IPS-NIHi11 (cell line): ENCODE measurements at regions not wholly inside any gene's neighbourhood (a gene's known extent, or its start where the extent isn't known, plus 50 kb on each side); places are given as distances from the start of the nearest gene placed in this dataset.
A peak's percentile ranks its signal among the peaks of the same experiment; 100 is the strongest.
"Not testable (repeated sequence)": the region's sequence is repeated elsewhere in the genome, so short reads cannot be mapped to it uniquely, and the experiment has no call there.

Experiments
- DNase-seq: peaks from one replicate; pipeline ENCODE4 v3.0.0; 2012; ENCODE audit warnings: mixed read lengths, low spot score

DNA sequence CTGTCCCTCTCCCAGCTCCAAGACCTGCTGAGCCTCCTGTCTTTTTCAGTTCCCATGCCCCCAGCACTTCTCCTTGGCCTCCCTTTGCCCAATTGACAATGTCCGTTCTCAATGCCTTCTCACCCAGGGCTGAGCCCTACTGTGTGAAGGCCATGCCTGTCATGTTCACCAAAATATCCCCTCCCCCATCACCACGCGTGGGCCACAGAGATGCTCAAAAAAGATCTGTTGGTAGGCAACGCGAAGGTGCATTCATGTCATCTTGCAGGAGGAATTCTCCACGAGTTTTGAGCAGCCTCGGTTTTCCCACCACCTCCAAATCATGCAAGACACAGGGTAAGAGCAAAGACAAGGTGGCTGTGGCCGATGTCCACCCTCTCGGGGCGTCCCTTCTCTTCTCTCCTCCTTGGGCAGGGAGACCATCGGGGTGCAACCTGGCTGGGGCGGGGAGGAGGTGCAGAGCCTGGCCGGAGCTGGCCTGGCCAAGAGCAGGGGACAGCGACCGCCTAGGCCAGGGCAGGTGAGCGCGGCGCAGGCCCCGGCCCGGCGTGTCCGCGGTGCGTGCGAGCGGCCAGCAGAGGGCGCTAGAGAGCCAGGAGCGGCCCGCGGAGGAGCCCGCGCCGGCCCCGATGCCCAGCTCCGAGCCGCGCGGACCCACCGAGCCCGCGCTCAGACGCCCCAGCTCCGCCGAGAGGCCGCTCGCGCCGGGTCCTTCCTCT is 56.3 kb upstream of the KRTAP5-11 start:
- peak; percentile 81 for DNase-seq

DNA sequence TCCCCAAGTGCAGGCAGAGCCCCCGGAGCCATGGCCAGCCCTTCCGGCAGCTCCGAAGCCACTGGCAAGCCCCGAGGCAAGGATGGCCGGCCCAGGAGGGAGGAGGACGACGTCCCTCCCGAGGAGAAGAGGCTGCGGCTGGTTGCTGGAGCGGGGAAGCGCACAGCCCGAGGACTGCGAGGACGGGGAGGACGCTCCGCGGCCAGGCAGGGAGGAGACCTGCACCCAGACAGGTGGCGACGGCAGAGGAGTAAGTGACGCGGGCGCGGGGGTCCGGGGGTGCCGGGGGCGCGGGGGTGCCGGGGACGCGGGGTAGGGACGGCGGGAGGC is 56.8 kb upstream of the KRTAP5-11 start:
- DNase-seq: peak; percentile 25

DNA sequence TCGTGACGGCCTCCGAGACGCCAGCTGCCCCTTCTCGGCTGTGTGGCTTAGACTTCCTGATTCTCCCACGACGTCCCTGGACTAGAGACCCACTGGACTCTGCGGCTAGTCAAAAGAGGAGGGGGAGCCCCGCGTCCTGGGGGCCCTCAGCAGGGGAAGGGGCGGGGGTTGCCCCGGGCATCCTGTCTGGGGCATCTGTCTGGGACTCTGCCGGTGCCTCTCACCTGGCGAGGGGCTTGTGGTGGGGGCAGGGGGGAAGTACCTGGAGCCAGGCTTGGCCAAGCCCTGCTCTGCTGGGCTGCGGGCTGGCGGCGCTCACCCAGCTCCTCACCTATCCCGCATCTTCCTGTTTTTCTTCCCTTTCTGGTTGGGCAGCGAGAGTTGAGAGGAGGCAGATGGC is 57.2 kb upstream of the KRTAP5-11 start:
- not testable (repeated sequence) for DNase-seq

DNA sequence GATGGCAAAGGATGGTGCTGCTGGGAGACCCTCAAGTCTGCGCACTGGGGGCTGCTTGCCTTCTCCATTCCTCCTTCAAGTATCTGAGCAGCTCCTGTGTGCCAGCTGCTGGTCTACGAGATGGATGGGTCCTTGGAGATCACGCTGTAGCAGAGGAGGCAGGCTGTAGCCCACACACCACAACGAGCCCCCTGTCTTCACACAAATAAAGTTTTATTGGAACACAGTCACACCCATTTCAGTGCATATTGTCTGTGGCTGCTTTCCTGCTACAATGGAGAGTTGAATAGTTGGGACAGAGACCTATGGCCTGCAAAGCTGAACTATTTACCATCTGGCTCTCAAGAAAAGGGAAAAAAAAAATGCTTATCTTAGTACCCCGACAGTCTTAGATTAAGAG is 64.4 kb upstream of the KRTAP5-11 start:
- not testable (repeated sequence) for DNase-seq

DNA sequence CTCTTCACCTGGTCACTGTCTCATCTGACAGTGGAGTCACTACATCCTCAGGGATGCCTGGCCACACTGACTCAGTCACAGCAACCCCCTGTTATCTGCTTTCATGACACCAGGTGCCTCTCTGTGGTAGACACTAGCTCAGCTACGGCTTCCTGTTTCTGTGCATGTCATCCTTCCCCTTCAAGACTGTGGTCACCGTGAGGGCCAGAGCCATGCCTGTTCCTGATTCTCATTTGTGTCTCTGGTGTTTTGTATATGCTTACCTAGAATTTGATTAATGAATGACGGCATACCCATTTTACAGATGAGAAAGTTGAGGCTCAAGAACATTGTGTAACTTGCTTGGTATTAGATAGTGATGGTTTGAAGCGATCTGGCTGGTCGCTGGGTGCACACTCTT is 70.3 kb upstream of the KRTAP5-11 start:
- DNase-seq: not testable (repeated sequence)

DNA sequence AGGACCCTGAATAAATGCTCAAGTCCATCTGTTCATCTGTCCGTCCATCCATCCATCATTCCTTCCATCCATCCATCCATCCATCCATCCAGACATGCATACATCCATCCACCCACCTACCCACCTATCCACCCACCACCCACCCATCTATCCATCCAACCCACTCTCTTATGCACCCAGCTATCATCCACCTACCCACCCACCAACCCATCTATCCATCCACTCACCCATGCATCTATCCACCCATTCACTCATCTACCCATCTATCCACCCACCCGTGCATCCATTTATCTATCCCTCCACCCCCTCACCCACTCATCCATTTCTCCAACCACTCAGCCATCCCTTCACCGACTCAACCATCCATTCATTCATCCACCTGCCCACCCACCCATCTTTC is 71.7 kb upstream of the KRTAP5-11 start:
- DNase-seq: not testable (repeated sequence)

DNA sequence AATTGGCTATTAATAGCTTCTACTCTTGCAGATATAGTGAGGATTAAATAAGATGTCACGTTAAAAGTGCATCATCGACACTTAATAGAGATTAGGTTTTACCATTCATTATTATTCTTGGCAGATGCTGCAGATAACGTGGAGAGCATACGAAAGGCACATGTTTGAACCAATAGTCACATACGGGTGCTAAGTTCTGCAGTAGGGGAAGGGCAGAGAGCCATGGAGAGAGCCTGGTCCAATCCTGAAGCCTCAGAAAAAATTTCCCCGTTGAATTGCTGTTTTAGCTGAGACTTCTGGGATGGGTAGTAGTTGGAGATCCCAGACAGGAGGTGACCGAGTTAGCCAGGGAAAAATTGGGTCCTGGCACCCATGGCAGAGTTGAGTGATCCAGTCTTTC is 72.4 kb upstream of the KRTAP5-11 start:
- not testable (repeated sequence) for DNase-seq

DNA sequence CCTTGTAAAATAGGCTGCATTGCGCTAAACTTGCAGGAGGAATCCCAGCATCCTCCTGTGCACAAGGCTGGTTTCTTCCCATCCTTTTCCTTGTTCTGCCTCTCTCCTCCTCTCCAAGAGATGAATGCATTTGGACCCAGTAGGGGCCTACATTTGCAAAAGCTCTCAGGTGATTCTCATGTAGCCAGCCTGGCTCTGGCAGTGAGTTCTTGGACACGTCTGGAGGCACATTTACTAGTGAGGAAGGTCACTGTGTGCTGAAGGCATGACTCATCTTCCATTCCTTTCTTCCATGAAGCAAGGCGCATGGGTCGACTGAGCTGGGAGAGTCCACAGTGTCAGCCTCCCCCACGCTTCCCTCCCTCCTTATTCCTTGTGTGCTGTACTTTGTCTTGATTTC is 73.8 kb upstream of the KRTAP5-11 start:
- DNase-seq: not testable (repeated sequence)

DNA sequence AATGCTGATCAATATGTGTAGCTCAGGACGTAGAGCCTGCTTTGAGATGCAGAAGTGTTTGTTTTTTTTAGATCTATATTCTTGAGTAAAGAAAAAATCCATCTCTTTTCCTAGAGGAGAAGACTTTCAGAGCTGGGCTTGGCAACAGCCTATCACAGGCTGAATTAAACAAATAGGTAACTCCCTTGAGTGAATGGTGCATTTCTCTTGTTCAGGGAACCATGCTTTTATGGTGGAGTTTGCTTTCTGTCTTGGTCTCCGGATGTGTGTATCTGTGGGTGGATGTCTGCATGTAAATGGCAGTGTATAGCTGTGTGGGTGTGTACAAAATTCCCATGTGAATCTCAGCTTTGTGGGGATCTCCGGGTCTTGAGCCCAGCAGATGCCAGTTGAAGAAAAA is 82.3 kb upstream of the KRTAP5-11 start:
- DNase-seq: not testable (repeated sequence)

DNA sequence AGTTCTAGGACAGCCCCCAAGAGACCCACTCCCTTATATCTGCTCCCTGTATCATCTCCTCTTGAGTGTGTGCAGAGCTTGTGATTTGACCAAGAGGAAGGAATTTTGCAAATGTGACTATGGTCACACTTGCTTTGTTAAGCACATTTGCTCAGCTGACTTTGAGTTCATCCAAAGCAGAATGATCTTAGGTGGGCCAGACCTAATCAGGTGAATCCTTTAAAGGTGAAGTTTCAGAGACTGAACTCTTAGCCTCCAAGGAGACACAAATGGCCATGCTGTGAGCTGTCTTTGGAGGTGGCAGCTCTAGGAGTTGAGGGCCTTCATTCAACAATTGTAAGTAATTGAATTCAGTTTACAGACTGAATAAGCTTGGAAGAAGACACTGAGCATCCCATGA is 115.4 kb upstream of the KRTAP5-11 start:
- DNase-seq: not testable (repeated sequence)

DNA sequence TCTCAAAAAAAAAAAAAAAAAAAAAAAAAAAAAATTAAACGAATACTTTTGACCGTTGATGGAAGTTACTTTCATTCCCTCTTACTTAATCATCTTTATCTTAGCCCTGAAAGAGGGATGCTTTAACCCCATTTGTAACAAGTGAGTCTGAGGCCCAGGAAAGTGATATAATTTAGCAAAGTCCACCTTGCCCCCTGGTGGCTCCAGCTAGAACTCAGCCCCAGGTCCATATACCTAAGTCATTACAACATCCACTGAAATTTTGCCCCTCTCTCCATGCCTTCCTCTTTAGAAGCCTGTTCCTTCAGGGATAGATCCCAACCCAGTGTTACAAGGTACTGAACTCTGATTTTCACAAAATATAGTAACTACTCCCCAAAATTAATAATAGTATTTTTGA is 116.3 kb upstream of the KRTAP5-11 start:
- DNase-seq: peak; percentile 11

DNA sequence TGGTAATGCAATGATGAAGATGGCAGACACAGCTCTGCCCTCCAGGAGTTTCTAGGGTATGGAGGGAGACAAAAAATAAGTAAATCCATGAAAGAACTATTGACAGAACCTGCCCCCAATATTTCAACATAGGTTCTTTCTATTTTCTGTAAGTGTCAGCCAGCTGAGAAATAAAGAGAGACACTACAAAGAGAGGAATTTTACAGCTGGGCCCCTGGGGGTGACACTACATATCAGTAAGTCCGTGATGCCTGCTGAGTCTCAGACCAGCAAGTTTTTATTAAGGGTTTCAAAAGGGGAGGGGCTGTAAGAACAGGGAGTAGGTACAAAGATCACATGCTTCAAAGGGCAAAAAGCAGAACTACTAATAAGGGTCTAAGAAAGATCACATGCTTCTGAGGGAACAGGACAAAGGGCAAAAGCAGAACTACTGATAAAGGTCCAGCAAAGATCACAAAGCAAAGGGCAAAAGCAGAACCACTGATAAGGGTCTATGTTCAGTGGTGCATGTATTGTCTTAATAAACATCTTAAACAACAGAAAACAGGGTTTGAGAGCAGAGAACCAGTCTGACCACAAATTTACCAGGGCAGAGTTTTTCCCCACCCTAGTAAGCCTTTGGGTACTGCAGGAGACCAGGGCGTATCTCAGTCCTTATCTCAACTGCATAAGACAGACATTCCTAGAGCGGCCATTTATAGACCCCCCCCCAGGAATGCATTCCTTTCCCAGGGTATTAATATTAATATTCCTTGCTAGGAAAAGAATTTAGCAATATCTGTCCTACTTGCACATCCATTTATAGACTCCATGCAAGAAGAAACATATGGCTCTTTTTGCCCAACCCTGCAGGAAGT is 119.0 kb upstream of the KRTAP5-11 start:
- not testable (repeated sequence) for DNase-seq

DNA sequence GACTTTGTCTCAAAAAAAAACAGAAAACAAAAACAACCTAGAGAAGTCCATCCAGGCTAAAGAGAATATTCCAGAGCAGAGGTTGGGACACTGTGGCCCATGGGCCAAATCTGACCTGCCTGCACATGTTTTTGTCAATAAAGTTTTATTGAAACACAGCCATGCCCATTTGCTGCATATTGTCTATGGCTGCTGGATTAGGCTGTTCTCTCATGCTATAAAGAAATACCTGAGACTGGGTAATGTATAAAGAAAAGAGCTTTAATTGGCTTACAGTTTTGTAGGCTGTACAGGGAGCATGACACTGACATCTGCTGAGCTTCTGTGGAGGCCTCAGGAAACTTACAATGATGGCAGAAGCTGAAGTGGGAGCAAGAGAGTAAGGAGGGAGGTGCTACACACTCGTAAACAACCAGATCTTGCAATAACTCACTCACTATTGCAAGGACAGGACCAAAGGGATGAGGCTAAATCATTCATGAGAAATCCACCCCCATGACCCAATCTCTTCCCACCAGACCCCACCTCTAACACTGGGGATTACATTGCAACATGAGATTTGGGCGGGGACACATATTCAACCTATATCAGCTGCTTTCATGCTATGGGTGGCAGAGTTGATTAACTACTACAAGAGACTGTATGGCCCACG is 122.5 kb upstream of the KRTAP5-11 start:
- DNase-seq: not testable (repeated sequence)

DNA sequence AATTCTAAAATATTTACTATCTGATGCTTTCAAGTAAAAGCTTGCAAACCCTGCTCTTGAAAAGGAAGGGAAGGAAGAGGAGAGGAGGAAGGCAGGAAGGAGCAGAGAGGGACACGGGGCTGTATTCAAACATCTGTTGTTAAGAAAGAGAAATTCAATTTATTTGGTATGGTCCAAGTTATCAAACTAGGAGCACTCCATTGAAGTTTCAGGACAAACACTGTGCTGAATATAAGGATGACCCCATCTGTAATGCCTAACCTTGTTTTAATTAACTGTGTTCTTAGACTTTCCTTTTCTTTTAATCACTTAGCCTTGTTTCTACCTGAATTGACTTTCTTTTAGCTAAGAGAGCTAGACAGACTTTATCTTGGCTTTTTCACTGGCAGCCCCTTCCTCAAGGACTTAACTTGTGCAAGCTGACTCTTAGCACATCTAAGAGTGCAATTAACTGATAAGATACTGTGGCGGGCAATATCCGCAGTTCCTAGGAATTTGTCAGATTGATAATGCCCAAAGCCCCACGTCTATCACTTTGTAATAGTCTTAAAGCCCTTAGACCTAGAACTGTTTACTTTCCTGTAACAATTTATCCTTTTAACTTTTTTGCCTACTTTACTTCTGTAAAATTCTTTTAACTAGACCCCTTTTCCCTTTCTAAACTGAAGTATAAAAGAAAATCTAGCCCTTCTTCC is 123.2 kb upstream of the KRTAP5-11 start:
- not testable (repeated sequence) for DNase-seq

DNA sequence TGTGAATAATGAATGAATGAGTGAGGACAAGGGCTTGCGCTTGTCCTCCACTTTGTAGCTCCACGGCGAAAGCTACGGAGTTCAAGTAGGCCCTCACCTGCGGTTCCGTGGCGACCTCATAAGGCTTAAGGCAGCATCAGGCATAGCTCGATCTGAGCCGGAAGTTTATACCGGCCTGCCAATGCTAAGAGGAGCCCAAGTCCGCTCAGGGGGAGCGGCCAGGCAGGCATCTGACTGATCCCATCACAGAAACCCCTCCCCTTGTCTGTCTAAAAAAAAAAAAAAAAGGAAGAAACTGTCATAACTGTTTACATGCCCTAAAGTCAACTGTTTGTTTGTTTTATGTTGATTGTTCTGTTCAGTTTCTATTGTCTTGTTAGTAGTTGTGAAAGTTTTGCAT is 124.4 kb upstream of the KRTAP5-11 start:
- not testable (repeated sequence) for DNase-seq

DNA sequence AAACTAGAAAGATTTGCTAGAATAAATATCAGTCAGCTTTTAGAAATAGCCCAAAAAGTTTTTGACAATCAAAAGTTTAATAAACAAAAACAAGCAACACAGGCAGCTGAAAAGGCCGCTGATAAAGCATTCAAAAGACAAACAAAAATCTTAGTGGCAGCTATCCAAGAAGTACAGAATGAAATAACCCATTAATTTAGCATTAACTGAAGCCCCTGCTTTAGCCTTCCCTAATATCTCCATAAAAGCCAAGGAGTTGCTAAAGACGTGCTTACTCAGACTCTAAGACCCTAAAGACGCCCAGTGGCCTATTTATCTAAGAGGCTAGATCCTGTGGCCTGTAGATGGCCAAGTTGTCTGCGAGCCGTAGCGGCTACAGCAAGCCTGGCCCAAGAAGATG is 123.5 kb upstream of the DEFB108B start:
- DNase-seq: not testable (repeated sequence)

DNA sequence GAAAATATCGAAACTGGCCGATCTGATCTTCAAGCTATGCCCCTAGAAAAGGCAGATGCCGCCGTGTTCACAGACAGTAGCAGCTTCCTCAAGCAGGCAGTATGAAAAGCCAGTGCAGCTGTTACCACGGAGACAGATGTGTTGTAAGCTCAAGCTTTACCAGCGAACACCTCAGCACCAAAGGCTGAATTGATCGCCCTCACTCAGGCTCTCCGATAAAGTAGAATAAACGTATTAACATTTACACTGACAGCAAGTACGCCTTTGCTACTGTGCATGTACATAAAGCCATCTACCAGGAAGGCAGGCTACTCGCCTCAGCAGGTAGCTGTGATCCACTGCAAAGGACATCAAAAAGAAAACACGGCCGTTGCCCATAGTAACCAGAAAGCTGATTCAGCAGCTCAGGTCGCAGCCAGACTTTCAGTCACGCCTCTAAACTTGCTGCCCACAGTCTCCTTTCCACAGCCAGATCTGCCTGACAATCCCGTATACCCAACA is 122.8 kb upstream of the DEFB108B start:
- DNase-seq: not testable (repeated sequence)

DNA sequence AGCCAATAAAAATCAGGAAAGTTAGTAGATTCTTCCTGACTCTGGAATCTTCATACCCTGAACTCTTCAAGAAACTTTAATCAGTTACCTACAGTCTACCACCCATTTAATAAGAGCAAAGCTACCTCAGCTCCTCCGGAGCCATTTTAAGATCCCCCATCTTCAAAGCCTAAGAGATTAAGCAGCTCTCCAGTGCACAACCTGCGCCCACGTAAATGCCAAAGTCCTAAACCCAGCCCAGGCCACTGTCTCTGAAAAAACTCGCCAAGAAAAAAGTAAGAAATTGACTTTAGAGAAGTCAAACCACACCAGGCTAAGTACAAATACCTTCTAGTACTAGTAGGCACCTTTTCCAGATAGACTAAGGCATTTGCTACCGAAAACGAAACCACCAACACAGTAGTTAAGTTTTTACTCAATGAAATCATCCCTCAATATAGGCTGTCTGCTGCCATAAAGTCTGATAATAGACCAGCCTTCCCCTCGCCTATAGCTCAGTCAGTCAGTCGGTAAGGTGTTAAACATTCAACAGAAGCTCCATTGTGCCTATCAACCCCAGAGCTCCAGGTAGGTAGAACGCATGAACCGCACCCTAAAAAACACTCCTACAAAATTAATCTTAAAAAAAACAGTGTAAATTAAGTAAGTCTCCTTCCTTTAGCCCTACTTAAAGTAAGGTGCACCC is 122.2 kb upstream of the DEFB108B start:
- not testable (repeated sequence) for DNase-seq

DNA sequence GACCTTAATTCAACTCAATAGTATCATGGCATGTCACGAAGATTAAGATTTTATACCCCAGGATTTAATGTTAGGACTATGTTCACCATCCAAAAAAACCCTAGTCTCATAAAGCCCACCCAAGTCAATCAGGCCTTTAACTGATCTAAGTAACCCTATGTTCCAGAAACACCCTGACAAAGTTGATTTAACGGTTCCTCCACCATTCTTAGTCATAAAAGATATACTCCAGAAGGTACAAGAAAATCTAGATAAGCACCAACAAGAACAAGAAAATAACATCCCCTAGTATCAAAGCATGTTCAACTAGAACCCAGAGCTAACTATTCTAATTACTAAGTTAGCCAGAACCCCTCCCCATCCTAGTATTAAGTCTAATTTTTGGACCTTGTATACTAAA is 120.7 kb upstream of the DEFB108B start:
- not testable (repeated sequence) for DNase-seq

DNA sequence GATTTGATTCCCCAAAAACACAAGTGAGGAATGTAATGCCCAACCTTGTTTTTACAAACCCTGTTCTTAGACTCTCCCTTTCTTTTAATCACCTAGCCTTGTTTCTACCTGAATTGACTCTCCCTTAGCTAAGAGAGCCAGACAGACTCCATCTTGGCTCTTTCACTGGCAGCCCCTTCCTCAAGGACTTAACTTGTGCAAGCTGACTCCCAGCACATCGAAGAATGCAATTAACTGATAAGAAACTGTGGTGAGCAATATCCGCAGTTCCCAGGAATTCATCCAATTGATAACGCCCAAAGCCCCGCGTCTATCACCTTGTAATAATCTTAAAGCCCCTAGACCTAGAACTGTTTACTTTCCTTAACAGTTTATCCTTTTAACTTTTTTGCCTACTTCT is 120.2 kb upstream of the DEFB108B start:
- DNase-seq: not testable (repeated sequence)

DNA sequence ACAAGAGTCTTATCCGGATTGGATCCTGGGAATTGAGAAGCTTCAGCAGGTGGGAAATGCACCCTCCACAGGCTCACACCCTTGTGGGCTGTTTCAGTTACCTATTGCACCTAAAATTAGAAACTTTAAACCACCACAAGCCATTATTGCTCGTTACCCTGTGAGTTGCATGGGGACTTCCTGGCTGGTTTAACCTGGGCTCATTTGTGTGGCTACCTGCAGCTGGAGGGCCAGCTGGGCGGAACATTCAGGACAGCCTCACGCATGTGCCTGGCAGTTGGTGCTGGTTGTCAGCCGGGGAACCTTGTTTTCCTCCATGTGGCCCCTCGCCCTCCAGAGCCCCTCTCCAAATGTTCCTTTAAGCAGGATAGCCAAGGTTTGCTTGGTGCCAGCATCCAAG is 118.5 kb upstream of the DEFB108B start:
- DNase-seq: not testable (repeated sequence)
